NB4 (cell line): ENCODE measurements at regions not wholly inside any gene's neighbourhood (a gene's known extent, or its start where the extent isn't known, plus 50 kb on each side); places are given as distances from the start of the nearest gene placed in this dataset.

Experiments used
- MYC ChIP-seq: IDR thresholded peaks from 2 replicates; pipeline ENCODE4 v1.6.1; 2011; ENCODE audit warnings: low read depth, low read length
- POLR2A ChIP-seq: IDR thresholded peaks from 2 replicates; pipeline ENCODE4 v1.6.1; 2011; ENCODE audit warnings: mild to moderate bottlenecking; ENCODE audit not compliant: insufficient read length; ENCODE audit errors: extremely low read depth
- TF ChIP-seq, protein P1 (sequence below): IDR thresholded peaks from one replicate; pipeline ENCODE4 v1.5.1; 2012; ENCODE audit warnings: low read depth, low read length

DNA sequence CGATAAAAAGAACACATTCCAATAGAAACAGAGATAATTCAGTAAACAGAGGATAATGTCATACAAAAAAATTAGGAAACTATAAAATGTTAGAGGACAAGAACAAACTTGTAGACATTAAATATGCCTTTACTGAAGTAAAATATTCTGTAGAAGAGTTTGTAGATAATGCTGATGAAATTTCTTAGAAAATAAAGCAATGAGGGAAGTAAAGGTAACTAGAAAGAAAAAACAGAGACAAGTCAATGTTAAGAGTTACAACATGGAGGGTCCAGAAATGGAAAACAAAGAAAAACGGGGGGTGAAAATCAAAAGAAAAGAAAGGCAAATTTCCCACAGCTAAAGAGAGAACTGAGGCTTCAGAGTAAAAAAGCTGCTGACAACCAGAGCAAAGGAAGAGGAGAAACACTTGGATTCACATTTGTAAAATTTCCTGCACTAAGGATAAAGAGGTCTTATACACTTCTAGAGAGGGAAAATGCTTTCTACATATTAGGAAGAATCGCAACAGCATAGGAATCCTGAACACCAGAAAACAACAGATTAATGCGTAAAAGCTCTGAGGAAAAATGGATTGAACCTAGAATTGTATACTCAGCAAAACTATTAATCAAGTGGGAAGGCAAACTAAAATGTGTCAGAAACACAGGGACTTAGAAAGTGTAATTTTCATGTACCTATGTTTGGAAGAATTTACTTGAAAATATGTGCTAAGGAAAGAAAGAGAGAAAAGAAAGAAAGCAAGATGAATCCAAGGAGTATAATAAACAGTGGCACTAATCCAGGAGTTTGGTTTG, 55.0 kb upstream of the AGR3 start:
- TF ChIP-seq, protein P1, sequence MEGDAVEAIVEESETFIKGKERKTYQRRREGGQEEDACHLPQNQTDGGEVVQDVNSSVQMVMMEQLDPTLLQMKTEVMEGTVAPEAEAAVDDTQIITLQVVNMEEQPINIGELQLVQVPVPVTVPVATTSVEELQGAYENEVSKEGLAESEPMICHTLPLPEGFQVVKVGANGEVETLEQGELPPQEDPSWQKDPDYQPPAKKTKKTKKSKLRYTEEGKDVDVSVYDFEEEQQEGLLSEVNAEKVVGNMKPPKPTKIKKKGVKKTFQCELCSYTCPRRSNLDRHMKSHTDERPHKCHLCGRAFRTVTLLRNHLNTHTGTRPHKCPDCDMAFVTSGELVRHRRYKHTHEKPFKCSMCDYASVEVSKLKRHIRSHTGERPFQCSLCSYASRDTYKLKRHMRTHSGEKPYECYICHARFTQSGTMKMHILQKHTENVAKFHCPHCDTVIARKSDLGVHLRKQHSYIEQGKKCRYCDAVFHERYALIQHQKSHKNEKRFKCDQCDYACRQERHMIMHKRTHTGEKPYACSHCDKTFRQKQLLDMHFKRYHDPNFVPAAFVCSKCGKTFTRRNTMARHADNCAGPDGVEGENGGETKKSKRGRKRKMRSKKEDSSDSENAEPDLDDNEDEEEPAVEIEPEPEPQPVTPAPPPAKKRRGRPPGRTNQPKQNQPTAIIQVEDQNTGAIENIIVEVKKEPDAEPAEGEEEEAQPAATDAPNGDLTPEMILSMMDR = no peak
- TF ChIP-seq POLR2A = no peak
- TF ChIP-seq MYC = no peak
